Right lobe of liver (tissue), 6 donors: ENCODE measurements at regions not wholly inside any gene's neighbourhood (a gene's known extent, or its start where the extent isn't known, plus 50 kb on each side); places are given as distances from the start of the nearest gene placed in this dataset.

Experiments used
- ATAC-seq, 4 donors: fragments of 200-7000 bp; cut with Tn5 transposase; one replicate each; pipeline ENCODE4 v1.9.1; 2020; ENCODE audit warnings: mild to moderate bottlenecking in 4 of 4, moderate library complexity in 4 of 4
- DNase-seq, 3 donors: peaks; one replicate each; pipeline ENCODE4 v3.0.0-alpha.2; 2020
- H3K27ac ChIP-seq, 3 donors: fragments of 200-600 bp; one replicate each; pipeline ENCODE4 v1.8.0; 2022
- H3K27me3 ChIP-seq, 2 donors: fragments of 200-600 bp; one replicate each; pipeline ENCODE4 v1.8.0; 2022
- H3K36me3 ChIP-seq, 4 donors: fragments of 200-600 bp; sonication (generic) in 1 of 4; one replicate each; pipeline versions ENCODE4 v1.5.1 to v1.8.0; 2017 to 2022; ENCODE audit warnings: control low read depth in 1 of 4
- H3K4me1 ChIP-seq, 4 donors: fragments of 200-600 bp; sonication (generic) in 1 of 4; one replicate each; pipeline versions ENCODE4 v1.5.1 to v1.8.0; 2017 to 2022; ENCODE audit warnings: control low read depth in 1 of 4
- H3K4me3 ChIP-seq, 3 donors: fragments of 200-600 bp; one replicate each; pipeline ENCODE4 v1.8.0; 2022
- H3K9me3 ChIP-seq, 4 donors: fragments of 200-600 bp; sonication (generic) in 1 of 4; one replicate each; pipeline versions ENCODE4 v1.5.1 to v1.8.0; 2017 to 2022; ENCODE audit warnings: control low read depth in 1 of 4
- POLR2A ChIP-seq: fragments of 450-650 bp; IDR thresholded peaks from one replicate; pipeline ENCODE4 v1.6.1; 2017; ENCODE audit warnings: antibody characterized with exemption, mild to moderate bottlenecking
- WGBS: methylation state at CpG from one replicate; pipeline ENCODE4 v1.1.6; 2018; ENCODE audit warnings: low coverage, low lambda C conversion rate; ENCODE audit not compliant: insufficient coverage; ENCODE audit errors: missing lambda C conversion rate; 5-methylcytosine and 5-hydroxymethylcytosine counted together
- intact Hi-C, 2 donors: fragments of 100-400 bp; cut with DNase I; formaldehyde crosslinking; loops; one replicate each; pipeline versions ENCODE4 v1.11.2 to v1.14.1; 2022
- TF ChIP-seq, protein P1 (sequence below), 4 donors: fragments of 200-600 bp in 3 of 4; fragments of 450-650 bp in 1 of 4; IDR thresholded peaks; one replicate each; pipeline versions ENCODE4 v1.5.1 to v1.8.0; 2016 to 2022; ENCODE audit warnings: antibody characterized with exemption in 4 of 4, mild to moderate bottlenecking in 2 of 4
- donor health status: DM: no; HTN: yes; CAD: no.
- donor health status: DM: no; HTN: no; CAD: no.
- donor health status: DM: no; HTN: no; CAD: no.
- donor health status: DM: no; HTN: yes; CAD: no.
- donor health status: DM: no; HTN: yes; CAD: no.

DNA sequence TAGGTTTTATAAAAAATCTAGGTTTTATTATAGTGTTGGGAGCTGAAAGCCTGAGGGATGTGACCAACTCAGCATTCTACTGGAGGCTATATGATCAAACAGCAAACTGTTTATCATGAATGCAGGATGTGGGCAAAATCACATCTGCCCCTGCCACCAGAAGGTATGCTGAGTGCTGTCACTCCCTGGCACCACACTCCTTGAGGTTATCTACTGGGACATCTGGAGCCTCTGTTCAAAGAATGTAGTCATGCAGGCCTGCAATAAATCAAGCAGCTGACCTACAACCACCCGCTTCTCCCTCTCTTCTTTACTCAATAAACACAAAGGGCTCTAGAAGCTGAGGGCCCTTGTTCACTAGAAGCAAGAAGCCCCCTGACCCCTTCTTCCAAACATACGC, 328.4 kb upstream of the DDX18 start:
- DNase-seq (no peak), ATAC-seq (no peak)
- intact Hi-C loops = no loop called here
- H3K36me3 ChIP-seq = no peaks in the 10 kb centered on the region
- no peak for TF ChIP-seq POLR2A
- TF ChIP-seq, protein P1, sequence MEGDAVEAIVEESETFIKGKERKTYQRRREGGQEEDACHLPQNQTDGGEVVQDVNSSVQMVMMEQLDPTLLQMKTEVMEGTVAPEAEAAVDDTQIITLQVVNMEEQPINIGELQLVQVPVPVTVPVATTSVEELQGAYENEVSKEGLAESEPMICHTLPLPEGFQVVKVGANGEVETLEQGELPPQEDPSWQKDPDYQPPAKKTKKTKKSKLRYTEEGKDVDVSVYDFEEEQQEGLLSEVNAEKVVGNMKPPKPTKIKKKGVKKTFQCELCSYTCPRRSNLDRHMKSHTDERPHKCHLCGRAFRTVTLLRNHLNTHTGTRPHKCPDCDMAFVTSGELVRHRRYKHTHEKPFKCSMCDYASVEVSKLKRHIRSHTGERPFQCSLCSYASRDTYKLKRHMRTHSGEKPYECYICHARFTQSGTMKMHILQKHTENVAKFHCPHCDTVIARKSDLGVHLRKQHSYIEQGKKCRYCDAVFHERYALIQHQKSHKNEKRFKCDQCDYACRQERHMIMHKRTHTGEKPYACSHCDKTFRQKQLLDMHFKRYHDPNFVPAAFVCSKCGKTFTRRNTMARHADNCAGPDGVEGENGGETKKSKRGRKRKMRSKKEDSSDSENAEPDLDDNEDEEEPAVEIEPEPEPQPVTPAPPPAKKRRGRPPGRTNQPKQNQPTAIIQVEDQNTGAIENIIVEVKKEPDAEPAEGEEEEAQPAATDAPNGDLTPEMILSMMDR (IDR thresholded peaks at IDR 0.05) = no peak
- no peaks in the 10 kb centered on the region for H3K27me3 ChIP-seq
- no peaks in the 10 kb centered on the region for H3K9me3 ChIP-seq
- no peak overlapping the region for H3K4me3 ChIP-seq
- WGBS = 55% methylated on average over 2 of the region's 2 CpGs
- H3K4me1 ChIP-seq = no peaks in the 10 kb centered on the region
- no peak overlapping the region for H3K27ac ChIP-seq

DNA sequence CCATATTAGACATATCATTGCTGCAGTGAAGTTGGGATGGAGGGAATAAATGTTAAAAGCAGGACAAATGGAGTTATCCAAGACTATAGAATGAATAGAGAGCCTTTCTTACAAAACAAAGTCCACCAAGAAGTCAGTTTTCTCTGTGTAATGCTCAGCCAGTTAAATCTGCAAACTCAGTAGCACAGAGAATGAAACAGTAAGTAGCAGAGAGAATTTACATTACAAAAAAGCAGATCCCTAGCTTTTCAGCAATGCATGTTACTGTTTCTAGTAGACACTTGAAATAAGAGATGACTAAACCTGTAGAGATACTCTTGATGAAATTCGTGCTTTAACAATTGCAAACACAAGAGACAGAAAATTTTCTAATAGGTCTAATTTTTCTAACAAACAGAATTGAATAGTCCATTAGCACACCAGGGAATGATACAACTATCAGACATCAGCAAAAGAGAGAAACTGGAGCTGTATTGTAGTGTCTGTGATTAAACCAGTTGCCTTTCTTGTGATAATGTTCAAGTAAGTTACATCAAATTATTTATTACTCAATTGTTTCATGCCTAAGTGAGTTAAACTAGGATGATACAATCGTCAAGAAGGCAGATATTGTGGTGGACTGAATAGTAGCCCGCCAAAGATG, 322.2 kb upstream of the DDX18 start:
- no peaks in the 10 kb centered on the region for H3K36me3 ChIP-seq
- H3K27ac ChIP-seq = no peak overlapping the region
- no peaks in the 10 kb centered on the region for H3K27me3 ChIP-seq
- no peak overlapping the region for H3K4me3 ChIP-seq
- no peaks in the 10 kb centered on the region for H3K9me3 ChIP-seq
- ATAC-seq = no peak
- WGBS = 45% methylated on average over 3 of the region's 3 CpGs
- H3K4me1 ChIP-seq = no peaks in the 10 kb centered on the region
- intact Hi-C loops = no loop called here
- no peak for DNase-seq
- no peak for TF ChIP-seq POLR2A
- TF ChIP-seq, protein P1 (IDR thresholded peaks at IDR 0.05) = no peak

DNA sequence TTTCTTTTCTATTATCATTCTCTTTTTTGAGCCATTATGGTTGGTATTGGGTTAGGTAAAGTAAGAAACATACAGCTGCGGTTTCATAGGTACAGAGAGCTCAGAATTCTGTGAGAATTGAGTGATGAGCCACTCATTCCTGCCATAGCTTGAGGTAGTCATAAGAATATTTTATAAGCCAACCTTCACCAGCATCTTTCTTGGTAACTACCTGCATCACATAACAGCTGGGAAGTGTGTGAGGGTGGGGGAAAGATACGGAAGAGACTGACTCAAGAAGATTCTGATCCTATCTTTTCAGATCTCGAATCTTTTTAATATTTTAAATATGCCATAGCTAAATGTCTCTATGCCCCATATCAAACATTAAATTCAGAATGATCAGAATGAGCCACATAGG, 313.8 kb upstream of the DDX18 start:
- Histone ChIP-seq H3K4me1 (no peaks in the 10 kb centered on the region), H3K4me3 (no peak overlapping the region), H3K9me3 (no peaks in the 10 kb centered on the region), H3K27me3 (no peaks in the 10 kb centered on the region), H3K27ac (no peak overlapping the region), H3K36me3 (no peaks in the 10 kb centered on the region)
- DNase-seq (no peak), ATAC-seq (no peak)
- intact Hi-C loops = no loop called here
- no peak for TF ChIP-seq POLR2A
- TF ChIP-seq, protein P1 (IDR thresholded peaks at IDR 0.05) = no peak
- 44% methylated on average over 3 of the region's 3 CpGs for WGBS

DNA sequence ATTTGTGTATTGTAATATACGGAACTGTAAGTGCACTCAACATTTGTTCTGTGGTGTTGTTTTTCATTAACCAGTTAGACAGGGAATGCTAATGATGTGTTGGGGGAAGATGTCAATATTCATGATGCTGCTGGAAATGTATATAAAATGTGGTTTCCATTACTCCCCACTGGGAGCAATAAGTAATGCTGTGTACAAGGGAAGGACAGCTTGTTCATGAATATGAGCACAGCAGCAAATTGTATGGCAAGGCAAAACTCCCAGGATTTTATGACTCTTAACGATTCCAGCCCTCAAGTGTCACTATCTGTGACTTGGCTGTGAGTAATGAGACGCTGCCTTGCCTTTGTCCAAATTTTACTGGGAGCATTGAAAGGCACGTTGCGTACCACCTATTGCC, 312.4 kb upstream of the DDX18 start:
- TF ChIP-seq, protein P1 (IDR thresholded peaks at IDR 0.05) = no peak
- no peak for TF ChIP-seq POLR2A
- no peak overlapping the region for H3K27ac ChIP-seq
- no peak overlapping the region for H3K4me3 ChIP-seq
- ATAC-seq = no peak
- no peaks in the 10 kb centered on the region for H3K27me3 ChIP-seq
- no peaks in the 10 kb centered on the region for H3K9me3 ChIP-seq
- no peaks in the 10 kb centered on the region for H3K36me3 ChIP-seq
- intact Hi-C loops = no loop called here
- 45% methylated on average over 5 of the region's 5 CpGs for WGBS
- H3K4me1 ChIP-seq = no peaks in the 10 kb centered on the region
- no peak for DNase-seq

DNA sequence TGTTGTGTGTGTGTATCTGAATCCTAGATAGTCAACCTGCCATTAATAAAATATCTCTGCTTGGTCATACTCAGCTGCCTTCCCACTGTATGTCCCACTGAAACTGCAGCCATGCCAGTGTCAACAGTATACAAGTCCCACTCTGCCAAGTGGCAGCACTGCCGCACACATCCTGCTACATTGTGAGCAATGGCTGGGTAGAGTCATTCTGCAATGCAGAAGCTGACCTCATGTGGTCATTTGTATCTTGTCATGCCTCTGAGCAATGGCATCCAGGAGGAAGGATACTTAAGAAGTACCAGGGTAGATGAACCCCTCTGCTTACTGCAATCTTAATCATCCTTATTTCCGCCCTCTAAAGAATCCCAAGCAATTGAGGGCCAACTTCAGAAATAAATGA, 302.2 kb upstream of the DDX18 start:
- Histone ChIP-seq H3K27me3 (no peaks in the 10 kb centered on the region), H3K27ac (no peak overlapping the region), H3K36me3 (no peaks in the 10 kb centered on the region), H3K4me3 (no peak overlapping the region), H3K4me1 (no peaks in the 10 kb centered on the region), H3K9me3 (no peaks in the 10 kb centered on the region)
- 53% methylated on average over 2 of the region's 2 CpGs for WGBS
- no peak for TF ChIP-seq POLR2A
- TF ChIP-seq, protein P1 (IDR thresholded peaks at IDR 0.05) = no peak
- no peak for DNase-seq
- ATAC-seq = no peak
- intact Hi-C loops = no loop called here
